Upper lobe of left lung (tissue), 6 donors: ENCODE measurements at regions not wholly inside any gene's neighbourhood (a gene's known extent, or its start where the extent isn't known, plus 50 kb on each side); places are given as distances from the start of the nearest gene placed in this dataset.

Experiments used
- ATAC-seq, 2 donors: fragments of 200-7000 bp; cut with Tn5 transposase; one replicate each; pipeline ENCODE4 v1.9.1; 2022; ENCODE audit warnings: mild to moderate bottlenecking in 2 of 2, moderate library complexity in 2 of 2; ENCODE audit not compliant: low FRiP score in 2 of 2
- DNase-seq, 2 donors: peaks; one replicate each; pipeline ENCODE4 v3.0.0-alpha.2; 2019 to 2020
- H3K27ac ChIP-seq, 4 donors: fragments of 200-600 bp; sonication (generic); one replicate each; pipeline ENCODE4 v1.5.1; 2016 to 2019
- H3K27me3 ChIP-seq, 4 donors: fragments of 200-600 bp; sonication (generic); one replicate each; pipeline ENCODE4 v1.5.1; 2017 to 2019
- H3K36me3 ChIP-seq, 4 donors: fragments of 200-600 bp; sonication (generic); one replicate each; pipeline ENCODE4 v1.5.1; 2016 to 2019
- H3K4me1 ChIP-seq, 4 donors: fragments of 200-600 bp; sonication (generic); one replicate each; pipeline ENCODE4 v1.5.1; 2018 to 2019
- H3K4me3 ChIP-seq, 4 donors: fragments of 200-600 bp; sonication (generic); one replicate each; pipeline ENCODE4 v1.5.1; 2017 to 2019; ENCODE audit warnings: mild to moderate bottlenecking in 2 of 4, moderate library complexity in 1 of 4
- H3K9me3 ChIP-seq, 4 donors: fragments of 200-600 bp; sonication (generic); one replicate each; pipeline ENCODE4 v1.5.1; 2018 to 2019
- CTCF ChIP-seq, 6 experiments: fragments of 450-650 bp in 4 of 6; fragments of 200-600 bp in 2 of 6; sonication (generic) in 2 of 6; IDR thresholded peaks; one replicate each; pipeline ENCODE4 v1.5.1; 2016 to 2019; ENCODE audit warnings: antibody characterized with exemption in 6 of 6
- EP300 ChIP-seq, 4 donors: sonication (generic); formaldehyde crosslinking; IDR thresholded peaks; one replicate each; pipeline ENCODE4 v1.5.1; 2017; ENCODE audit warnings: antibody characterized with exemption in 4 of 4, control low read depth in 2 of 4
- POLR2A ChIP-seq, 4 donors: fragments of 450-650 bp; IDR thresholded peaks; one replicate each; pipeline ENCODE4 v1.5.1; 2016 to 2017; ENCODE audit warnings: antibody characterized with exemption in 4 of 4, mild to moderate bottlenecking in 2 of 4
- POLR2AphosphoS5 ChIP-seq, 2 donors: sonication (generic); formaldehyde crosslinking; IDR thresholded peaks; one replicate each; pipeline ENCODE4 v1.5.1; 2017; ENCODE audit warnings: antibody characterized with exemption in 2 of 2
- WGBS, 2 donors: methylation state at CpG; one replicate each; pipeline ENCODE4 v1.1.5; 2017 to 2018; 5-methylcytosine and 5-hydroxymethylcytosine counted together
- donor health status: DM: no; HTN: no; CAD: no; lungs with moderate emphysema.
- donor health status: DM: no; HTN: yes; CAD: no; lungs with severe emphysema.

DNA sequence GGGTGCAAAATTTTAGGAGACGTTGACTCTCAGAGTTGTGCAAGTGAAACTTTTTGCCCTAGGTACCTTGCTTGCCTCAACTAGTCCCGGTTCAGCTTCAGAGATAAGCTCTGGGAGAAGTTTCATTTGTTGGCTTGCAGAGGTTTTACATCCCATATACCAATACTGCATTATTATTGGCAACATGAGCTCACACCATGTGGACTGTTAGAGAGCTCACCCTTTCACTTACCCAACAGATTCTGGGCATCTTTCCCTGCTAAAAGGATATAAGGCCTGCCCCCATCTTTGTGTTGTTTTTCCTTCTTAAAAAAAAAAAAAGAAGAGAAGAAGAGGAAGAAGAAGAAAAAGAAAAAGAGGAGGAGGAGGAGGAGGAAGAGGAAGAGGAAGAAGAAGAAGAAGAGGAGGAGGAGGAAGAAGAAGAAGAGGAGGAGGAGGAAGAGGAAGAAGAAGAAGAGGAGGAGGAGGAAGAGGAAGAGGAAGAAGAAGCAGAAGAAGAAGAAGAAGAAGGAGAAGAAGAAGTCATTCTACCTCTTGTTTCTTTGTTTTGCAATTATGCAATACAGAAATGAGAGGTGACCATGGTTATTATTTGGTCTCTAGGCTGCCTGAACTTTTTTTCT is 292.6 kb upstream of the IRX3 start:
- H3K36me3 ChIP-seq, result no peaks in the 10 kb centered on the region
- DNase-seq (no peak), ATAC-seq (no peak)
- no peaks in the 10 kb centered on the region for H3K27me3 ChIP-seq
- H3K27ac ChIP-seq, result no peak overlapping the region
- H3K4me1 ChIP-seq, result no peaks in the 10 kb centered on the region
- WGBS, 2 donors, result 72 to 80% methylated on average over 2 of the region's 2 CpGs
- no peak for TF ChIP-seq POLR2AphosphoS5 (IDR thresholded peaks at IDR 0.05)
- no peak for TF ChIP-seq POLR2A (IDR thresholded peaks at IDR 0.05)
- no peak for TF ChIP-seq EP300 (IDR thresholded peaks at IDR 0.05)
- TF ChIP-seq CTCF (IDR thresholded peaks at IDR 0.05), result no peak
- H3K4me3 ChIP-seq, result no peak overlapping the region
- no peaks in the 10 kb centered on the region for H3K9me3 ChIP-seq

GRCh38 chr16:54577651-54578128 is 291.1 kb upstream of the IRX3 start:
- H3K27me3 ChIP-seq, result no peaks in the 10 kb centered on the region
- no peak for TF ChIP-seq POLR2A (IDR thresholded peaks at IDR 0.05)
- no peak for TF ChIP-seq EP300 (IDR thresholded peaks at IDR 0.05)
- TF ChIP-seq POLR2AphosphoS5 (IDR thresholded peaks at IDR 0.05), result no peak
- no peak for TF ChIP-seq CTCF (IDR thresholded peaks at IDR 0.05)
- no peaks in the 10 kb centered on the region for H3K36me3 ChIP-seq
- no peak overlapping the region for H3K4me3 ChIP-seq
- no peak for DNase-seq
- no peak overlapping the region for H3K27ac ChIP-seq
- no peaks in the 10 kb centered on the region for H3K4me1 ChIP-seq
- H3K9me3 ChIP-seq, result no peaks in the 10 kb centered on the region
- WGBS, 2 donors, result 54 to 55% methylated on average over 15 of the region's 15 CpGs
- ATAC-seq, result no peak

DNA sequence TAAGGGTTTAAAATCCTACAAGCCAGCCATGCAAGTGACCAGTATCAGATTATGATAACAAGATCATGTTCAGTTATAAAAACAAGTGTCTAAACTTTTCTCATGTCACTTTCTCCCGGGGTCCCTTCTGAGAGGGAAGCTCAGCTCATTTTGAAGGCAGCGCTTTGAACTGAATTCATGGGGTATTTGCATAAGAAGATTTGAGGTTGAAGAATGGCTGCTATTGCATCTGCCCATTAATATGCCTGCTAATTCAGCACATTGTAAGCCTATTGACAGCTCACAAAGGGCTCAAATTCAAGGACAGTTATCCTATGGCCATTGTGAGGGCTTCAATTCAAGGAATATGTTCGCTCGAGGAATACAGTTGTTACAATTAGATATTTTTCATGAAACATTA is 290.2 kb upstream of the IRX3 start:
- no peak overlapping the region for H3K27ac ChIP-seq
- H3K4me3 ChIP-seq, result no peak overlapping the region
- DNase-seq, result no peak
- TF ChIP-seq POLR2AphosphoS5 (IDR thresholded peaks at IDR 0.05) (no peak), CTCF (IDR thresholded peaks at IDR 0.05) (no peak), EP300 (IDR thresholded peaks at IDR 0.05) (no peak), POLR2A (IDR thresholded peaks at IDR 0.05) (no peak)
- no peaks in the 10 kb centered on the region for H3K36me3 ChIP-seq
- ATAC-seq, result no peak
- H3K9me3 ChIP-seq, result no peaks in the 10 kb centered on the region
- 64 to 66% methylated on average over 4 of the region's 4 CpGs for WGBS, 2 donors
- no peaks in the 10 kb centered on the region for H3K4me1 ChIP-seq
- H3K27me3 ChIP-seq, result no peaks in the 10 kb centered on the region

DNA sequence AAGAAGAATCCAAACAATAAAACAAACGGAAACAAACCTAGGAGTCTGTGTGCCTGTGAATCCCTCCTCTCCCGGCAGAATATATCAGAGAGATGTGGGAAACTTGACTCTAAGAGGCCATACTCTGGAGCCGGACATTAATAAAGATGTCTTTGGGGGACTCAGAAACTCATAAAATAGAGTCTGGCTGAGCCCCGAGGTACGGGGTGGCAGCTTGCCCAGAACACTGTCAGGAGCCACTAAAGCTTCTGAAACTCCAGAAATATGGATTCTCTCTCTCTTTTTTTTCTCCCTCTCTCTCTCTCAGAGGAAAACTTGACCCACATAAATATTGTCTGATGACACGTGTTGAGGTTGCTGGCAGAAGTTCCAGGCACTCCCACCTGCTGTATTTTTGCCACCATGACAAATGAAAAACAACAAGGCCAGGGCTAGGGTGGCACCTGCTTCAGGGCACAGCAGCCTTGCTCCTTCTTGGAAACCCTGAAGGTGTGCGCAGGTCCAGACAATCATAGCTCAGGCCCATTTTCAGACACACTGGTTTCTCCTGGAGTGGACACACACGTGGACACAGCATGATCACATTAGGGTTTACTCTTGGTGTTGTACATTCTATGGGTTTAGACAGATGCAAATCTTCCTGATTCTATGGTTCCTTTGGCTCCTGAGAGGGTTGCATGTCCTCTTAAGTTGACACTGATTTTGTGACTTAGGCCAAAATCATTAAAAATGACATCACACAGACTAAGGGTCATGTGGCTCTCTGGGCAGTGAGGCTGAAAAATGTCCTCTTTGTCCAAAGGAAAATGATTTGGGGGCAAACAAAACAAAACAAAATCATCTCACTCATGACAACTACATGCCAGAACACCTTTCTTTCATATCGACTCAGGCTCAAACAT is 282.6 kb upstream of the IRX3 start:
- H3K9me3 ChIP-seq, result no peaks in the 10 kb centered on the region
- no peaks in the 10 kb centered on the region for H3K36me3 ChIP-seq
- TF ChIP-seq POLR2A (IDR thresholded peaks at IDR 0.05), result no peak
- no peak for TF ChIP-seq POLR2AphosphoS5 (IDR thresholded peaks at IDR 0.05)
- TF ChIP-seq EP300 (IDR thresholded peaks at IDR 0.05), result no peak
- TF ChIP-seq CTCF (IDR thresholded peaks at IDR 0.05), result no peak
- H3K27me3 ChIP-seq, result no peaks in the 10 kb centered on the region
- no peaks in the 10 kb centered on the region for H3K4me1 ChIP-seq
- DNase-seq (no peak), ATAC-seq (no peak)
- no peak overlapping the region for H3K4me3 ChIP-seq
- WGBS, 2 donors, result 58 to 68% methylated on average over 8 to 9 of the region's 9 CpGs
- no peak overlapping the region for H3K27ac ChIP-seq
